CD4-positive, alpha-beta T cell treated with Interleukin-4 for 1 hour (primary cell): ENCODE measurements at regions not wholly inside any gene's neighbourhood (a gene's known extent, or its start where the extent isn't known, plus 50 kb on each side); places are given as distances from the start of the nearest gene placed in this dataset.

Source experiments
- DNase-seq, 2 donors: peaks; one replicate each; pipeline ENCODE4 v3.0.0-alpha.2; 2020 to 2022

- no peak for DNase-seq
Measured at GRCh38 chr12:63318933-63319332, 167.9 kb upstream of the AVPR1A start.

- no peak for DNase-seq
Measured at GRCh38 chr12:63318313-63318712, 167.3 kb upstream of the AVPR1A start.

GRCh38 chr12:63317880-63318279 lies 166.9 kb upstream of the AVPR1A start:
- no peak for DNase-seq

GRCh38 chr12:63317286-63317846 lies 166.4 kb upstream of the AVPR1A start:
- DNase-seq: no peak

DNA sequence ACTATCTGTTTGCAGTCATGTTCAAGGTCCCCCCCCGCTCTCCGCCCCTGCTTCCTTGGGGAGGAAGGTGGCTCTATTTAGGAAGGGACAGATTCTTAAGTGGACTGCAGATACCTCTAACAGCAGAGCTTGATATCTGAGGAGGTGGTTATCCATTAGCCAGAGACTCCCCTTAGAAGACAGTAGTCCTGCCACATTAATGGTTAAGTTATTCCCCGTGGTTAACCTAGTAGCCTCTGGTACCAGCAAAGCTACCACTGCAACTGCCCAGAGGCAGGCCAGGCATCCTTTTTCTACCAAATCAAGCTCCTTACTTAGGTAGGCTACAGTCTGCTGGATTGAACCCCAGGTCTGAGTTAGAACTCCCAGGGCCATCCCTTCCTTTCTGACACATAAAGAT lies 162.1 kb upstream of the AVPR1A start:
- DNase-seq: no peak

GRCh38 chr12:63308671-63309070 lies 157.7 kb upstream of the AVPR1A start:
- DNase-seq: no peak

- no peak for DNase-seq
Measured at GRCh38 chr12:63307849-63308248, 156.8 kb upstream of the AVPR1A start.

- no peak for DNase-seq
Measured at GRCh38 chr12:63305901-63306875, 155.2 kb upstream of the AVPR1A start.

DNA sequence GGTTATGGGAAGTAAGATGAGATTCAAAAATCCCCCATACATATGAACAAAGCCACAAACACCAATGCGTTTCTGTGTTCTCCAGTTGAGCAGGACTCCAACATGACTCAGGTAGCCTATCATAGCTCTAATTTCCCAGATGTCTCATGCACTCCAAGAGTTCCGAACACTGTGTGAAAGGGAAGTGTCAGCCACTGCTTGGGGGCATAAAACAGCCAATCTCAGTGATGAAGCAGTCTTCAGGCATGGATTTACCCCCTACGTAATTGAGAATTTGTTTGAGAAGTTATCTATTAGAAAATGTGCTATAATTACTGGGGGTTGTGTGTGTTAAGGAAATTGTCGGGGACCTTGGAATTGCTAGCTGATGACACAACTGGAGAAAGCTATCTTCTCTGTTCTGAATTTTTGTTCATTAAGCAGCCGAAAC lies 153.9 kb upstream of the AVPR1A start:
- DNase-seq: no peak

- DNase-seq: no peak
Measured at GRCh38 chr12:63302941-63303536, 152.0 kb upstream of the AVPR1A start.

- DNase-seq: no peak
Measured at GRCh38 chr12:63302269-63302940, 151.4 kb upstream of the AVPR1A start.

- DNase-seq: no peak
Measured at GRCh38 chr12:63301311-63301710, 150.3 kb upstream of the AVPR1A start.

DNA sequence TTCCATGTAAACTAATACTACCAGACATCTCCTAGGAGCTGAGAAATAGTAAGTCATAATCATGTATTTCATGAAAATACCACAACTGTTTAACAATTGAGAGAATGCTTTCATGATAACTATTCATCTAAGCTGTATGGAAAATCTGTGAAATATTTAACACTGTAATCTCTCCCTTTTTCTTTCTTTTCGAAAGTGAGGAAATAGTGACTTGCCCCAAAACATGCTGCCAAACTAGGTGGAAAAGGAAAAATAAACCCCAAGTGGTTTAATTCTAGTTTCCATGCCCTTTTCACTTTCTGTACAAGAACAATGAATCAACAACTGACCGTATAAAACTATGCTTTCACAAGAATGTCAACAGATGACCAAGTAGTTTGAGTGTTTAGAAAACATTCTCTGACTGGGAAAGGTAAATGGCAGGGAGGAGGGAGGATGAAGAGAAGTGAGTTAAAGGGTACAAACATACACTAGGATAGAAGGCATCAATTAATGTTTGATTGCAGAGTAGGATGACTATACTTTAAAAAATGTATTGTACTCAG lies 147.5 kb upstream of the AVPR1A start:
- no peak for DNase-seq

DNA sequence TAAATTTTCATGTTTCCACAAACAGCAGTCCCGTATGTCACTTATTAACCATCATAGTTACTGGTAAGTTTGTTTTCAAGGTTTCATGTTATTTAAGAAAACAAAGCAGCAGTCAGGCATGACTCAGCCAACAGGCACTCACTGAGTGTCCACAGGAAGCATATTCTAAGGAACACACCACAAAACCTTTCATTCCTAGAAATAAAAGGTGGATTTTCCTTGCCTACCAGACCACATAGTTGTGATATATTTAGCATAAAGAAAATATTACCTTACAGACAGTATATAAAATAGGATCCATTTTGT lies 143.3 kb upstream of the AVPR1A start:
- DNase-seq: no peak

DNA sequence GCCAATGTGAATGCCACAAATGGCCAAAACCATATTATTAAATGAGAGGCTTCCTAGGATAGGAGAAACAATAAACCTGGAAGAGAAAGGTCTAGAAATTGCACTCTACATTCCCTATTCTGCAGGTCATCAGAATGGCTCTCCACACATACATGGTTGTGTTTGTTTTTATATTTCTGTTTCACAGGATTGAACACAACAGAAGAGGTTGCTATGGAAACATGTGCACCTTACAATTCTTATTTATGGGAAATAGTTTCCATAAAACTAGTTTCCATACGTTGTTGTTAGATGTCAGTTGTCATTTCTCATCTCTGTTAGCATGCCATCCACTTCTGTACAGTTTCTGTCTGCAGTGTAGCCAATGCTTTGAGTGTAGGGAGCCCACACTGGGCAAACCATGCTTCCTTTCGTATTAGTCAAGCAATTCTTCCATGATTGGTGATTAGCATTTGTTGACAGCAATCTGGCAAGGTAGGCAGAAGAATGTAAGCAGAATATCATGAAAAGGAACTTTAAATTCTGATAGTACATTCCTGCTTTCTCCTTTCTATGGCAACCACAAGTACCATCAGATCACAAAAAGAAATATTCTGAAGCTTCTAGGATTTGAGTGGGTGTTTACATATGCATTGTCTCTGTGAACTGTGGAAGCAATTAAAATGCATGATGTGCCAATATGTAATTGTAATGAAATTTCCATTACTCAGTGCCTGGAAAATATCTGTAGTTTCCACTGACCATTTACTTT lies 141.6 kb upstream of the AVPR1A start:
- no peak for DNase-seq

DNA sequence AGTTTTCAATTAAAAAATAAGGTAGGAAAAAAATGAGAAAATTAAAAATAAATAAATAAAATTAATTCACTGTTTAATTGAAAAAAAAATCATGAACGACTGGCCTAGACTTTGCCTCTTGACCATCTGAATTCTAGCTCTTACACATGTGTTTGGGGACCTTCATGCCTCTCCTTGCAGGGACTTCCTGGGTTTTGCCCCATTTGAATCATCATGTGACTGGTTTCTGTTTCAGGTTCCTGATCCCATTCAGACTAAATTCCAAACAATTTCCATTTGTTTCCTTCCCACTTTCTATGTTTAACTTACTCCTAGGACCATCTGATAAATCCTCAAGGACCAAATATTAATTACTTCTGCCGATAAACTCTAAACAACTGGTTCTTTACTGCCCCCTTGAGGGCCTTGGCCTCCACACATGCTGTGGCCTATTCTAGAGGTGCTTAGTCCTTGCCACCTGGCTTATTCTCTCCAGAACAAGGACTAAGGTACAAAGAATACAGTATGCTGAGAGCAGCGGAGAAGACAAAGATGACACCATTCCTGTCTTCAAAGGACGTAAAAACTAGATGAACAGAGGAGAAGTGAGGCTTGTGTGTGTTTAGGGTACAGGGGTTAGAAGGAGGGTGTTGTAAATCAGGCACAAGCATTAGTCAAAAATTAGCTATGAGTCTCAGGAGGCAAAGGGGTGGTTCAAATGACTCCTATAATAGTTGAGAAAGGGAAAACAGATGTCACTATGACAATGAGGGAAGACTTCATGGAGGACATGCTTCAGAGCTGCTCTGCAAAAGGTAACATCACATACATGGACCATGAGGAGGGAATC lies 125.8 kb upstream of the AVPR1A start:
- no peak for DNase-seq

DNA sequence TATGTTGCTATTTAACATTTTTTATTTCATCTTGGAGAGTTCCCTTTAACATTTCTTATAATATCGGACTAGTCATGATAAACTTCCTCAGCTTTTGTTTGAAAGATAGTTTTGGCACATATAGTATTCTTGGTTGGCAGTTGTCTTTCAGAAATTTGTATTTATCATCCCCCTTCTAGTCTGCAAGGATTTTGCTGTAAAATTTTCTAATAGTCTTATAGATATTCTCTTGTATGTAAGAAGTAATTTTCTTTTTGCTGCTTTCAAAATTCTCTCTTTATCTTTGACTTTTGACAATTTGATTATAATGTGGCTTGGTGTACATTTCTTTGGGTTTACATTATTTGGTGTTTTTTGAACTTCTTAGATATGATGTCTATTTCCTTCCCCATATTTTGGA lies 116.0 kb upstream of the AVPR1A start:
- DNase-seq: no peak

GRCh38 chr12:63264629-63265028 lies 113.6 kb upstream of the AVPR1A start:
- no peak for DNase-seq

- no peak for DNase-seq
Measured at GRCh38 chr12:63250486-63250885, 99.5 kb upstream of the AVPR1A start.

DNA sequence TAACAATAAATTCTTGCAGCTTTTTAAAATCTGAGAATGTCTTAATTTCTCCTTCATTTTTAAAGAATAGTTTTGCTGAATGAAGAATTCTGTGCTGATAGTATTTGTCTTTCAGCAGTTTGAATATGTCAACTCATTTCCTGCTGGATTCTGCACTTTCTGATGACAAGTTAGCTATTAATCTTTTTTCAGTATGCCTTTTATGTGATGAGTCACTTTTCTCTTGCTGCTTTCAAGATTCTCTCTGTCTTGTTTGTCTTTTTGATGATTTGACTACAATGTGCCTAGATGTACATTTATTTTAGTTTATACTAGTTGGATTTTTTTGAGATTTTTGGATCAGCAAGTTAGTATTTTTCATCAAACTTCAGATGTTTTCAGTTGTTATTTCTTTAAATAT lies 87.9 kb upstream of the AVPR1A start:
- no peak for DNase-seq

- no peak for DNase-seq
Measured at GRCh38 chr12:63232896-63233295, 81.9 kb upstream of the AVPR1A start.

- no peak for DNase-seq
Measured at GRCh38 chr12:63228853-63229252, 77.9 kb upstream of the AVPR1A start.
